K562 (cell line): ENCODE measurements at regions not wholly inside any gene's neighbourhood (a gene's known extent, or its start where the extent isn't known, plus 50 kb on each side); places are given as distances from the start of the nearest gene placed in this dataset.

ENCODE experiments used
- ATAC-seq: fragments of 200-7000 bp; cut with Tn5 transposase; 3 replicates; pipeline ENCODE4 v1.9.1; 2020; ENCODE audit warnings: moderate library complexity
- BruUV-seq: library from RNA; stranded (reverse); fragments of 400-500 nt; replicated peaks from 2 replicates; lab custom pipeline; 2021; lab: Mats Ljungman, UMichigan
- CTCF ChIA-PET: fragments of 300-600 bp; formaldehyde crosslinking; extraction: SDS; loops from one replicate; lab custom pipeline; 2021; ENCODE audit warnings: low intra/inter-chr PET ratio; lab: Yijun Ruan, JAX
- POLR2A ChIA-PET: fragments of 300-600, 350-650 bp; sonication (Branson Sonifier 250); formaldehyde crosslinking; extraction: SDS; loops from one replicate; lab custom pipeline; 2021; ENCODE audit warnings: antibody characterized with exemption, inconsistent platforms; lab: Yijun Ruan, JAX
- DNase-seq, 4 experiments: peaks; one replicate each; pipeline versions ENCODE4 v3.0.0 to v3.0.0-alpha.2; 2011 to 2018; ENCODE audit warnings: low spot score in 3 of 4, mixed read lengths in 3 of 4; ENCODE audit errors: extremely low read depth in 1 of 4
- FAIRE-seq: peaks from 2 replicates; lab custom pipeline; 2011; peaks lifted over from hg19 to GRCh38; lab: Jason Lieb, UNC
- H2AFZ ChIP-seq: 2 replicates; pipeline ENCODE4 v1.6.0; 2011; ENCODE audit warnings: low read depth, low read length, control low read depth, inconsistent platforms
- H3K27ac ChIP-seq: fragments of 200-600 bp; 3 replicates; pipeline ENCODE4 v1.8.0; 2011; ENCODE audit warnings: low read depth, mild to moderate bottlenecking, control low read depth, inconsistent platforms, low read length, moderate library complexity, mixed read lengths; ENCODE audit errors: extremely low read depth
- H3K27me3 ChIP-seq, 2 experiments: fragments of 300-600 bp in 1 of 2; 2 replicates in 1 of 2; 3 replicates in 1 of 2; pipeline versions ENCODE4 v1.6.0 to v1.8.0; 2011; ENCODE audit warnings: inconsistent platforms in 2 of 2, low read length in 2 of 2, mild to moderate bottlenecking in 1 of 2, mixed read lengths in 1 of 2, moderate library complexity in 1 of 2; ENCODE audit not compliant: control insufficient read depth in 2 of 2, insufficient read depth in 2 of 2
- H3K36me3 ChIP-seq: fragments of 300-600 bp; 3 replicates; pipeline ENCODE4 v1.8.0; 2011; ENCODE audit warnings: mild to moderate bottlenecking, low read length, inconsistent platforms; ENCODE audit not compliant: control insufficient read depth, insufficient read depth
- H3K4me1 ChIP-seq, 2 experiments: fragments of 200-600 bp in 1 of 2; replicated peaks in 1 of 2; 2 replicates in 1 of 2; 3 replicates in 1 of 2; pipeline versions ENCODE4 v1.5.1 to v1.8.0; 2011; ENCODE audit warnings: inconsistent platforms in 2 of 2, low read length in 2 of 2, mild to moderate bottlenecking in 1 of 2, mixed read lengths in 1 of 2, moderate library complexity in 1 of 2; ENCODE audit not compliant: control insufficient read depth in 2 of 2, insufficient read depth in 2 of 2
- H3K4me2 ChIP-seq: 2 replicates; pipeline ENCODE4 v1.6.1; 2011; ENCODE audit warnings: low read length, control low read depth, inconsistent platforms, mixed read lengths; ENCODE audit not compliant: insufficient read depth
- H3K4me3 ChIP-seq: fragments of 200-600 bp; sonication (generic), shearing (Covaris generic); 2 replicates; pipeline ENCODE4 v1.5.1; 2016; ENCODE audit warnings: control low read depth, inconsistent platforms
- H3K79me2 ChIP-seq: fragments of 200-600 bp; 3 replicates; pipeline ENCODE4 v1.8.0; 2011; ENCODE audit warnings: low read length, inconsistent platforms; ENCODE audit not compliant: control insufficient read depth, insufficient read depth
- H3K9ac ChIP-seq, 2 experiments: 2 replicates each; pipeline versions ENCODE4 v1.6.0 to v1.6.1; 2011; ENCODE audit warnings: low read depth in 2 of 2, low read length in 2 of 2, control low read depth in 1 of 2, inconsistent platforms in 1 of 2, mild to moderate bottlenecking in 1 of 2, mixed read lengths in 1 of 2; ENCODE audit not compliant: insufficient read depth in 1 of 2
- H3K9me1 ChIP-seq: one replicate; pipeline ENCODE4 v1.6.0; 2011; ENCODE audit warnings: inconsistent platforms, mild to moderate bottlenecking, low read length, moderate library complexity; ENCODE audit not compliant: control insufficient read depth, insufficient read depth
- H3K9me3 ChIP-seq: replicated peaks from 2 replicates; pipeline ENCODE4 v1.5.1; 2011; ENCODE audit warnings: low read depth, low read length, inconsistent platforms; ENCODE audit not compliant: control insufficient read depth, insufficient read depth
- H4K20me1 ChIP-seq: replicated peaks from 2 replicates; pipeline ENCODE4 v1.6.1; 2011; ENCODE audit warnings: low read length, inconsistent platforms, mixed read lengths; ENCODE audit not compliant: control insufficient read depth, insufficient read depth
- BMI1 ChIP-seq: fragments of 150-350 bp; IDR thresholded peaks from 2 replicates; pipeline ENCODE4 v1.6.1; 2014; ENCODE audit warnings: low read length
- NR0B1 ChIP-seq: fragments of 450-650 bp; IDR thresholded peaks from one replicate; pipeline ENCODE4 v1.6.1; 2018; ENCODE audit warnings: mild to moderate bottlenecking, moderate library complexity; ENCODE audit not compliant: partially characterized antibody
- OTX1 ChIP-seq: fragments of 450-650 bp; formaldehyde crosslinking; IDR thresholded peaks from 2 replicates; pipeline ENCODE4 v1.4.0; 2022; ENCODE audit warnings: mild to moderate bottlenecking
- POLR2A ChIP-seq: fragments of 450-650 bp; conservative IDR thresholded peaks from 2 replicates; pipeline ENCODE4 v1.6.1; 2016
- RNF219 ChIP-seq: fragments of 250-450 bp; sonication (Bioruptor Pico); IDR thresholded peaks from 2 replicates; pipeline ENCODE4 v1.5.0; 2022; ENCODE audit warnings: mild to moderate bottlenecking
- SP2 ChIP-seq: IDR thresholded peaks from 2 replicates; pipeline ENCODE4 v1.6.1; 2011; ENCODE audit warnings: mild to moderate bottlenecking, low read depth, low read length, moderate library complexity; ENCODE audit not compliant: poor library complexity, severe bottlenecking; ENCODE audit errors: extremely low read depth
- TFE3 ChIP-seq: fragments of 450-650 bp; formaldehyde crosslinking; IDR thresholded peaks from 2 replicates; pipeline ENCODE4 v1.4.0; 2020; ENCODE audit warnings: mild to moderate bottlenecking, mixed read lengths
- USF2 ChIP-seq: sonication (generic); formaldehyde crosslinking; IDR thresholded peaks from 2 replicates; pipeline ENCODE4 v1.5.0; 2020; ENCODE audit warnings: missing genetic modification reagents
- ZBTB2 ChIP-seq: fragments of 450-650 bp; IDR thresholded peaks from 2 replicates; pipeline ENCODE4 v1.6.1; 2016; ENCODE audit warnings: antibody characterized with exemption
- ZEB2 ChIP-seq: fragments of 450-650 bp; IDR thresholded peaks from 2 replicates; pipeline ENCODE4 v1.6.1; 2016
- ZKSCAN8 ChIP-seq: fragments of 200-800 bp; sonication (Bioruptor generic); IDR thresholded peaks from 2 replicates; pipeline ENCODE4 v1.6.1; 2016; ENCODE audit warnings: missing genetic modification characterization, missing compliant biosample characterization
- ZNF143 ChIP-seq: sonication (generic); formaldehyde crosslinking; IDR thresholded peaks from 2 replicates; pipeline ENCODE4 v1.9.0; 2022; ENCODE audit warnings: mild to moderate bottlenecking, missing genetic modification reagents
- ZNF184 ChIP-seq: sonication (generic); formaldehyde crosslinking; IDR thresholded peaks from 2 replicates; pipeline ENCODE4 v1.5.0; 2020; ENCODE audit warnings: missing genetic modification reagents
- ZNF217 ChIP-seq: sonication (generic); formaldehyde crosslinking; IDR thresholded peaks from 2 replicates; pipeline ENCODE4 v1.8.0; 2022; ENCODE audit warnings: mild to moderate bottlenecking, missing genetic modification reagents
- ZNF561 ChIP-seq: fragments of 450-650 bp; formaldehyde crosslinking; conservative IDR thresholded peaks from 2 replicates; pipeline ENCODE4 v1.4.0; 2020; ENCODE audit warnings: mild to moderate bottlenecking, moderate library complexity
- WGBS: fragments of 100-300 bp; shearing (Covaris generic); methylation state at CpG from one replicate; pipeline ENCODE4 v1.1.6; 2016; ENCODE audit warnings: low coverage, mixed read lengths; ENCODE audit not compliant: insufficient coverage; ENCODE audit errors: missing lambda C conversion rate; 5-methylcytosine and 5-hydroxymethylcytosine counted together
- in situ Hi-C: fragments of 300-500 bp; cut with MboI; formaldehyde crosslinking; loops from 4 replicates; pipeline ENCODE4 v1.15.0; 2018; ENCODE audit warnings: inconsistent platforms, mixed read lengths
- intact Hi-C: fragments of 100-400 bp; cut with micrococcal nuclease; formaldehyde crosslinking; loops from 2 replicates; pipeline ENCODE4 v1.14.2; 2022

- TF ChIP-seq NR0B1, result no peak
- TF ChIP-seq BMI1, result no peak
- TF ChIP-seq ZNF217 (CRISPR knock-in tag), result no peak
- TF ChIP-seq POLR2A, result no peak
- no peak for TF ChIP-seq SP2
- TF ChIP-seq USF2 (CRISPR knock-in tag), result no peak
Observed at GRCh38 chr2:217225596-217225995, 365.7 kb upstream of the TNP1 start (continued).

- POLR2A ChIA-PET, result no interaction called here
- intact Hi-C loops, result no loop called here
- no peak for TF ChIP-seq TFE3 (CRISPR knock-in tag)
- no peak for TF ChIP-seq ZNF184 (CRISPR knock-in tag)
- TF ChIP-seq ZNF561 (CRISPR knock-in tag), result no peak
- TF ChIP-seq ZBTB2, result no peak
- no peak for TF ChIP-seq RNF219
- TF ChIP-seq OTX1 (CRISPR knock-in tag), result no peak
- TF ChIP-seq ZEB2, result no peak
- TF ChIP-seq ZKSCAN8 (CRISPR knock-in tag), result peak; percentile 44; the same call in 1 of the 2 replicates
- no peak for TF ChIP-seq ZNF143
Observed at GRCh38 chr2:217223222-217223930, 363.5 kb upstream of the TNP1 start.

More at GRCh38 chr2:217223222-217223930, 363.5 kb upstream of the TNP1 start:
- H3K4me1 ChIP-seq, result peaks cover 0 to 12% of the 10 kb centered on the region in 2 experiments; a peak in 3 of 5 replicates
- no peaks in the 10 kb centered on the region for H3K79me2 ChIP-seq
- ATAC-seq (no peak), DNase-seq (no peak), FAIRE-seq (no peak)
- H3K4me2 ChIP-seq, result no peak overlapping the region
- H3K4me3 ChIP-seq, result no peak overlapping the region
- in situ Hi-C loops, result no loop called here
- H3K9ac ChIP-seq, result no peak overlapping the region
- CTCF ChIA-PET, result no interaction called here
- H3K27ac ChIP-seq, result peak overlapping the region; percentile 16; the same call in 1 of the 3 replicates
- H3K9me1 ChIP-seq, result no peaks in the 10 kb centered on the region
- H3K9me3 ChIP-seq, result no peaks in the 10 kb centered on the region
- H2AFZ ChIP-seq, result no peak overlapping the region
- H3K36me3 ChIP-seq, result no peaks in the 10 kb centered on the region
- no TSS peak for BruUV-seq
- no peaks in the 10 kb centered on the region for H4K20me1 ChIP-seq
- WGBS, result 7% methylated on average over 8 of the region's 8 CpGs
- H3K27me3 ChIP-seq, result no peaks in the 10 kb centered on the region
